Suprapubic skin (tissue), 4 donors: ENCODE measurements at regions not wholly inside any gene's neighbourhood (a gene's known extent, or its start where the extent isn't known, plus 50 kb on each side); places are given as distances from the start of the nearest gene placed in this dataset.

Experiments
- DNase-seq, 2 donors: peaks; one replicate each; pipeline ENCODE4 v3.0.0-alpha.2; 2019; ENCODE audit warnings: low spot score in 2 of 2
- H3K27ac ChIP-seq: fragments of 200-600 bp; sonication (generic); one replicate; pipeline ENCODE4 v1.5.1; 2019
- H3K27me3 ChIP-seq: fragments of 200-600 bp; sonication (generic); one replicate; pipeline ENCODE4 v1.5.1; 2019
- H3K36me3 ChIP-seq: fragments of 200-600 bp; sonication (generic); one replicate; pipeline ENCODE4 v1.5.1; 2019
- H3K4me1 ChIP-seq: fragments of 200-600 bp; sonication (generic); one replicate; pipeline ENCODE4 v1.5.1; 2019
- H3K4me3 ChIP-seq: fragments of 200-600 bp; sonication (generic); one replicate; pipeline ENCODE4 v1.5.1; 2019; ENCODE audit warnings: mild to moderate bottlenecking
- H3K9me3 ChIP-seq: fragments of 200-600 bp; sonication (generic); one replicate; pipeline ENCODE4 v1.5.1; 2019
- EP300 ChIP-seq: sonication (generic); formaldehyde crosslinking; IDR thresholded peaks from one replicate; pipeline ENCODE4 v1.6.1; 2017; ENCODE audit warnings: antibody characterized with exemption
- POLR2A ChIP-seq, 2 donors: fragments of 450-650 bp; IDR thresholded peaks; one replicate each; pipeline ENCODE4 v1.6.1; 2017; ENCODE audit warnings: antibody characterized with exemption in 2 of 2, mild to moderate bottlenecking in 2 of 2, moderate library complexity in 2 of 2
- POLR2AphosphoS5 ChIP-seq, 3 donors: sonication (generic); formaldehyde crosslinking; IDR thresholded peaks; one replicate each; pipeline ENCODE4 v1.6.1; 2017; ENCODE audit warnings: antibody characterized with exemption in 3 of 3
- WGBS: methylation state at CpG from one replicate; pipeline ENCODE4 v1.1.5; 2018; 5-methylcytosine and 5-hydroxymethylcytosine counted together
- TF ChIP-seq, protein P1 (sequence below), 2 donors: fragments of 200-600 bp in 1 of 2; fragments of 450-650 bp in 1 of 2; sonication (generic) in 1 of 2; IDR thresholded peaks; one replicate each; pipeline ENCODE4 v1.5.1; 2016 to 2019; ENCODE audit warnings: antibody characterized with exemption in 2 of 2, mild to moderate bottlenecking in 1 of 2, moderate library complexity in 1 of 2

DNA sequence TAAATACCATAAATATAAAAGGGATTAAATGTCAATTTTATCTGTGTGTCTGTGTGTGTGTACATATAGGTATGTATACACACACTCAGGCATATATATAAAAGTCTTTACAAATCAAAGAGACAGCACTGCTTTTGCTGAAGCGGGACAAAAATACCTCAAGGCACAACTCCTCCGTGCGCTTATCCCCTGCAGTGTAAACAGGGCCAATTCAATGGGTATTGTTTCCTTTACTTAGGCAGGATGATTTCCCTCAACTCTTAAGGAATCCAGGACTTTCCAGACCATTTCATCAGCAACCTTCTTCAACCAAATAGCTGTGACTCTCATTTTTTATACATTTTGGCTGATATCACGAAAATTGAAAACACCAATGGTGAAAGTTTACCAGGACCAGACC lies 227.7 kb downstream of the CRPPA start:
- WGBS: 73% methylated on average over 4 of the region's 4 CpGs

DNA sequence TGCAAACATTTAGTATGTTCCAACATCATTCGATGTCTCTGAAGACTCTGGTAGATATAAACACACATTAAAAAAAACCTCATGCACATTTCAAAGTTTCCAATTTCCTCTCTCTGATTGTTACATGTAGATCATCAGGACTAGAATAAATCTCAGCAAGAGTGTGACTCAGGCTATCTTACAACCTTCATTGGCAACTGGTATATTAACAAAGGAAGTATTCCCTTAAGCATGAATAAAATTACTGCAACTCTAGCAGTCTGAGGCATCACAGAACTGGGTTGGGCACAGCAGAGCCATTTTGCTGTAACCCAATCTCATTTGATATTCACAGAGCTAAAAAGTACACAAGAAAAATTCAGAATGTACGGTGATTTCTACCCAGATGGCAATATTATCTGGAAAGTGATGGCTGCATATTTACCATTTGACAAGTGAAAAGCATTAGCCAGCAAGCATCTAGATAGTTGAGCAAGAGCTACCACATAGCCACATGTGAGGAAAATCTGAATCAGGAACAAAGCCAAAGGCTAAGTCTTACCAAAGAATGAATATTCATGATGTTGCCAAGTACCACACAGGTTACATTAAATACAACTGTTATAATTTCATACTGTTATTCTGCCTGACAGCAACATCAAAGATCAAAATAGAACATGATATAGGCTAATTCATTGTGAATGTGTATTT lies 232.2 kb downstream of the CRPPA start:
- WGBS: 57% methylated on average over 2 of the region's 2 CpGs
- Histone ChIP-seq H3K4me3 (no peak overlapping the region), H3K36me3 (no peaks in the 10 kb centered on the region), H3K9me3 (no peaks in the 10 kb centered on the region), H3K27ac (no peak overlapping the region), H3K4me1 (no peaks in the 10 kb centered on the region), H3K27me3 (no peaks in the 10 kb centered on the region)
- no peak for TF ChIP-seq EP300
- DNase-seq: no peak

More for the DNA sequence above, 227.7 kb downstream of the CRPPA start:
- Histone ChIP-seq H3K27ac (no peak overlapping the region), H3K4me3 (no peak overlapping the region), H3K27me3 (no peaks in the 10 kb centered on the region), H3K4me1 (no peaks in the 10 kb centered on the region), H3K36me3 (no peaks in the 10 kb centered on the region), H3K9me3 (no peaks in the 10 kb centered on the region)
- TF ChIP-seq, protein P1, sequence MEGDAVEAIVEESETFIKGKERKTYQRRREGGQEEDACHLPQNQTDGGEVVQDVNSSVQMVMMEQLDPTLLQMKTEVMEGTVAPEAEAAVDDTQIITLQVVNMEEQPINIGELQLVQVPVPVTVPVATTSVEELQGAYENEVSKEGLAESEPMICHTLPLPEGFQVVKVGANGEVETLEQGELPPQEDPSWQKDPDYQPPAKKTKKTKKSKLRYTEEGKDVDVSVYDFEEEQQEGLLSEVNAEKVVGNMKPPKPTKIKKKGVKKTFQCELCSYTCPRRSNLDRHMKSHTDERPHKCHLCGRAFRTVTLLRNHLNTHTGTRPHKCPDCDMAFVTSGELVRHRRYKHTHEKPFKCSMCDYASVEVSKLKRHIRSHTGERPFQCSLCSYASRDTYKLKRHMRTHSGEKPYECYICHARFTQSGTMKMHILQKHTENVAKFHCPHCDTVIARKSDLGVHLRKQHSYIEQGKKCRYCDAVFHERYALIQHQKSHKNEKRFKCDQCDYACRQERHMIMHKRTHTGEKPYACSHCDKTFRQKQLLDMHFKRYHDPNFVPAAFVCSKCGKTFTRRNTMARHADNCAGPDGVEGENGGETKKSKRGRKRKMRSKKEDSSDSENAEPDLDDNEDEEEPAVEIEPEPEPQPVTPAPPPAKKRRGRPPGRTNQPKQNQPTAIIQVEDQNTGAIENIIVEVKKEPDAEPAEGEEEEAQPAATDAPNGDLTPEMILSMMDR (IDR thresholded peaks at IDR 0.05): no peak
- TF ChIP-seq POLR2AphosphoS5 (IDR thresholded peaks at IDR 0.05): no peak
- TF ChIP-seq EP300: no peak
- no peak for TF ChIP-seq POLR2A (IDR thresholded peaks at IDR 0.05)
- DNase-seq: no peak

DNA sequence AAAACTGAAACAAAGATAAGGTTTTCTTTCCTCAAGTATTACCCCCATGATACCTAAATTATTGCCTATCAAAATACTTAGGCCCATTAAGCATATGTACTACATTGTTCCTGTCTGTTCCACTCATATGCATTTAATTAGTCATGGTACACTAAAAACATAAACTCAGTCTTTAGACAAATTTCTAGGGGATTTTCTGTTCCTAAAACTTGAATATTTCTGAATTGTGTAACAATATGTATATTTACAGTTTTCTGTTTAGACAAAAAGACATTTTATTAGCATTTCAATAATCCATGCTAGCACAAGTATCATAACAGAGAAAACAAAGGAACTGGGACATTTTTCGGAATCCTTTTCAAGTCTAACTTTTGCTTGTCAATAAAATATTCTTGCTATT lies 234.2 kb downstream of the CRPPA start:
- no peak overlapping the region for H3K27ac ChIP-seq
- no peak for DNase-seq
- H3K4me1 ChIP-seq: no peaks in the 10 kb centered on the region
- no peaks in the 10 kb centered on the region for H3K9me3 ChIP-seq
- no peaks in the 10 kb centered on the region for H3K36me3 ChIP-seq
- TF ChIP-seq EP300 (no peak), POLR2AphosphoS5 (IDR thresholded peaks at IDR 0.05) (no peak), POLR2A (IDR thresholded peaks at IDR 0.05) (no peak)
- TF ChIP-seq, protein P1 (IDR thresholded peaks at IDR 0.05): no peak
- H3K27me3 ChIP-seq: no peaks in the 10 kb centered on the region
- WGBS: 83% methylated on average over 1 of the region's 1 CpG
- no peak overlapping the region for H3K4me3 ChIP-seq

DNA sequence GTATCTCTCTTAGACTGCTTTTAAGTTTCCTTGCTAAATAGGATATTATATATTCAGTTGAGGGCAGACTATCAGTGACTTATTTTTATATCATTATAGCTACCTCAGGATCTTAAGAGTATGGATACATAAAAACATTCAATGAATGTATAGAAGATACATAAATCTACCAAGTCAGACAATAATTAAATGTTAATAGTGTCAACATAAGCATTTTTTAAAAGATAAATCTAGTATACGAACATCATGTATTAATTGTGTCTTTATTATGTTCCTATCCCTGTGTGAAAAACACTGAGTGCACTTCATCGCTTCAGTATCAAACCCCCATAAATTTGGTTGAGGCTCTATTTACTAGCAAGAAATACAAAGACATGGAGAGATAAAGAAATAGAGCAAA lies 242.8 kb downstream of the CRPPA start:
- no peak for TF ChIP-seq EP300
- no peak for TF ChIP-seq POLR2A (IDR thresholded peaks at IDR 0.05)
- TF ChIP-seq, protein P1 (IDR thresholded peaks at IDR 0.05): no peak
- no peak for TF ChIP-seq POLR2AphosphoS5 (IDR thresholded peaks at IDR 0.05)
- DNase-seq: no peak
- Histone ChIP-seq H3K4me1 (no peaks in the 10 kb centered on the region), H3K27ac (no peak overlapping the region), H3K27me3 (no peaks in the 10 kb centered on the region), H3K36me3 (no peaks in the 10 kb centered on the region), H3K4me3 (no peak overlapping the region), H3K9me3 (no peaks in the 10 kb centered on the region)
- WGBS: 96% methylated on average over 2 of the region's 2 CpGs

DNA sequence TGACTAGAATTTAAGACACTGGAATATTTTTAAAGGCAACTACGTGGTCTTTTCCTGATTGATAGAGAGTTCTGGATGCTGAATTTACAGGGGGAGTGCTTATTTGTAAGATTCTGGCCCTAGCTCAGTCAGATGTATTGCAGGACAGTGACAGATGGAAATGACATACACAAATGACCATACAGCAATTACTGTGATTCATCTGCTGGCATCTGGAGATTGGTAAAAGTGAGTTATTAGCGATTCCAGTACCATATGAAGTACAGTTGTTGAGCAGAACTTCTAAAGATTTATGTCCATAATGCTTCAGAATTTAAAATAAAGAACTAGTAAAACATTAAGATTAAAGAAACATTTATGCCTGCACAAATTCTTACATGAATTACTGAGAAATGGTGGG lies 243.2 kb downstream of the CRPPA start:
- no peaks in the 10 kb centered on the region for H3K36me3 ChIP-seq
- no peak overlapping the region for H3K4me3 ChIP-seq
- 67% methylated on average over 2 of the region's 2 CpGs for WGBS
- TF ChIP-seq, protein P1 (IDR thresholded peaks at IDR 0.05): no peak
- TF ChIP-seq POLR2AphosphoS5 (IDR thresholded peaks at IDR 0.05) (no peak), EP300 (no peak), POLR2A (IDR thresholded peaks at IDR 0.05) (no peak)
- H3K9me3 ChIP-seq: no peaks in the 10 kb centered on the region
- DNase-seq: no peak
- H3K27me3 ChIP-seq: no peaks in the 10 kb centered on the region
- H3K27ac ChIP-seq: no peak overlapping the region
- no peaks in the 10 kb centered on the region for H3K4me1 ChIP-seq

DNA sequence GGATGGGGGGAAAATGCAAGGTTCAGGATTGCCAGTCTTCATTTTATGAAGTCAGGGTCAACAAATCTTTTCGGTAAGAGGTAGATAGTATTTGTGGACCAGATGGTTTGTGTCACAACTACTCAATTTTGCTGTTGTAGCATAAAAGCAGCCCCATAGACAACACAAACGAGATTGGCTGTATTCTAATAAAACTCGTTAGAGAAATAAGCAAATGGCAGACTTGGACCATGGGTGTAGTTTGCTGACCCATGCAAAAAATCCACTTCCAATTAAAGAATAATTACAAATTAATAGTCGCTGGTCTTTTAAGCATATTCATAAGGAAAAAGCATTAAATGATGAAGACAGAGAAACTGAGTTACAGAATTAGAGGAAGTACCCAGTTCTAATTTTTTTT lies 247.1 kb downstream of the CRPPA start:
- Histone ChIP-seq H3K27ac (no peak overlapping the region), H3K36me3 (no peaks in the 10 kb centered on the region), H3K27me3 (no peaks in the 10 kb centered on the region), H3K9me3 (no peaks in the 10 kb centered on the region), H3K4me3 (no peak overlapping the region), H3K4me1 (no peaks in the 10 kb centered on the region)
- 93% methylated on average over 4 of the region's 4 CpGs for WGBS
- TF ChIP-seq POLR2A (IDR thresholded peaks at IDR 0.05) (no peak), POLR2AphosphoS5 (IDR thresholded peaks at IDR 0.05) (no peak), EP300 (no peak)
- TF ChIP-seq, protein P1 (IDR thresholded peaks at IDR 0.05): no peak
- no peak for DNase-seq
